ENCODE measurements at regions not wholly inside any gene's neighbourhood (a gene's known extent, or its start where the extent isn't known, plus 50 kb on each side); places are given as distances from the start of the nearest gene placed in this dataset.

GRCh38 chr1:60950224-60951063 lies 131.9 kb upstream of the NFIA start:
- TF ChIP-seq, protein P1, sequence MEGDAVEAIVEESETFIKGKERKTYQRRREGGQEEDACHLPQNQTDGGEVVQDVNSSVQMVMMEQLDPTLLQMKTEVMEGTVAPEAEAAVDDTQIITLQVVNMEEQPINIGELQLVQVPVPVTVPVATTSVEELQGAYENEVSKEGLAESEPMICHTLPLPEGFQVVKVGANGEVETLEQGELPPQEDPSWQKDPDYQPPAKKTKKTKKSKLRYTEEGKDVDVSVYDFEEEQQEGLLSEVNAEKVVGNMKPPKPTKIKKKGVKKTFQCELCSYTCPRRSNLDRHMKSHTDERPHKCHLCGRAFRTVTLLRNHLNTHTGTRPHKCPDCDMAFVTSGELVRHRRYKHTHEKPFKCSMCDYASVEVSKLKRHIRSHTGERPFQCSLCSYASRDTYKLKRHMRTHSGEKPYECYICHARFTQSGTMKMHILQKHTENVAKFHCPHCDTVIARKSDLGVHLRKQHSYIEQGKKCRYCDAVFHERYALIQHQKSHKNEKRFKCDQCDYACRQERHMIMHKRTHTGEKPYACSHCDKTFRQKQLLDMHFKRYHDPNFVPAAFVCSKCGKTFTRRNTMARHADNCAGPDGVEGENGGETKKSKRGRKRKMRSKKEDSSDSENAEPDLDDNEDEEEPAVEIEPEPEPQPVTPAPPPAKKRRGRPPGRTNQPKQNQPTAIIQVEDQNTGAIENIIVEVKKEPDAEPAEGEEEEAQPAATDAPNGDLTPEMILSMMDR (IDR thresholded peaks at IDR 0.05) = no peak
- no peak for TF ChIP-seq POLR2A (IDR thresholded peaks at IDR 0.05)

All from breast epithelium (tissue), 3 donors.